OCI-LY3 (cell line): ENCODE measurements at regions not wholly inside any gene's neighbourhood (a gene's known extent, or its start where the extent isn't known, plus 50 kb on each side); places are given as distances from the start of the nearest gene placed in this dataset.

ENCODE experiments used
- EZH2phosphoT487 ChIP-seq: fragments of 200-600 bp; shearing (Covaris generic); IDR thresholded peaks from 2 replicates; pipeline ENCODE4 v1.6.1; 2018; ENCODE audit warnings: antibody characterized with exemption, mixed run types, low read depth
- TF ChIP-seq, protein P1 (sequence below): fragments of 200-600, 300-600 bp; sonication (generic); IDR thresholded peaks from 2 replicates; pipeline ENCODE4 v1.5.1; 2014; ENCODE audit warnings: antibody characterized with exemption, low read length, low read depth

DNA sequence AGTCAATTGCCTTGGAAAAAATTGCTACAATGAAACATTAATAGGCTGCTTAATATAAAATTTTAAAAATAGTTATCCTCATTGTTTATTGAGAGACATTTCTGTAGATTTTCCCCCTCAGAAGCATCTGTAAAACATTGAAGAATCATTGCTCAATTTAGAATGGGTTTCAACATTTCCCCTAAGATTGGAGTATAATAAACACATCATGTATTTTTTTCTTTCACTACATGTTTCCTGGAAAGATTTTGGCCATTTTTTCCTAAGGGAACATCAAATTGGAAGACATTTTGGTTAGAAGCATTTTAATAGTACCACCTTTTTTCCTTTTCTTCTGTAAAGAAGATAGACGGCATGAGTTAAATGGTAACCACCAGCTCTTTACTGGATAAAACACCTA is 443.2 kb upstream of the SPHKAP start:
- TF ChIP-seq, protein P1, sequence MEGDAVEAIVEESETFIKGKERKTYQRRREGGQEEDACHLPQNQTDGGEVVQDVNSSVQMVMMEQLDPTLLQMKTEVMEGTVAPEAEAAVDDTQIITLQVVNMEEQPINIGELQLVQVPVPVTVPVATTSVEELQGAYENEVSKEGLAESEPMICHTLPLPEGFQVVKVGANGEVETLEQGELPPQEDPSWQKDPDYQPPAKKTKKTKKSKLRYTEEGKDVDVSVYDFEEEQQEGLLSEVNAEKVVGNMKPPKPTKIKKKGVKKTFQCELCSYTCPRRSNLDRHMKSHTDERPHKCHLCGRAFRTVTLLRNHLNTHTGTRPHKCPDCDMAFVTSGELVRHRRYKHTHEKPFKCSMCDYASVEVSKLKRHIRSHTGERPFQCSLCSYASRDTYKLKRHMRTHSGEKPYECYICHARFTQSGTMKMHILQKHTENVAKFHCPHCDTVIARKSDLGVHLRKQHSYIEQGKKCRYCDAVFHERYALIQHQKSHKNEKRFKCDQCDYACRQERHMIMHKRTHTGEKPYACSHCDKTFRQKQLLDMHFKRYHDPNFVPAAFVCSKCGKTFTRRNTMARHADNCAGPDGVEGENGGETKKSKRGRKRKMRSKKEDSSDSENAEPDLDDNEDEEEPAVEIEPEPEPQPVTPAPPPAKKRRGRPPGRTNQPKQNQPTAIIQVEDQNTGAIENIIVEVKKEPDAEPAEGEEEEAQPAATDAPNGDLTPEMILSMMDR: no peak
- TF ChIP-seq EZH2phosphoT487: no peak
